K562 (cell line): ENCODE measurements at regions not wholly inside any gene's neighbourhood (a gene's known extent, or its start where the extent isn't known, plus 50 kb on each side); places are given as distances from the start of the nearest gene placed in this dataset.

ENCODE experiments used
- ATAC-seq: fragments of 200-7000 bp; cut with Tn5 transposase; 3 replicates; pipeline ENCODE4 v1.9.1; 2020; ENCODE audit warnings: moderate library complexity
- BruUV-seq: library from RNA; stranded (reverse); fragments of 400-500 nt; replicated peaks from 2 replicates; lab custom pipeline; 2021; lab: Mats Ljungman, UMichigan
- CTCF ChIA-PET: fragments of 300-600 bp; formaldehyde crosslinking; extraction: SDS; loops from one replicate; lab custom pipeline; 2021; ENCODE audit warnings: low intra/inter-chr PET ratio; lab: Yijun Ruan, JAX
- POLR2A ChIA-PET: fragments of 300-600, 350-650 bp; sonication (Branson Sonifier 250); formaldehyde crosslinking; extraction: SDS; loops from one replicate; lab custom pipeline; 2021; ENCODE audit warnings: antibody characterized with exemption, inconsistent platforms; lab: Yijun Ruan, JAX
- DNase-seq, 4 experiments: peaks; one replicate each; pipeline versions ENCODE4 v3.0.0 to v3.0.0-alpha.2; 2011 to 2018; ENCODE audit warnings: low spot score in 3 of 4, mixed read lengths in 3 of 4; ENCODE audit errors: extremely low read depth in 1 of 4
- FAIRE-seq: peaks from 2 replicates; lab custom pipeline; 2011; peaks lifted over from hg19 to GRCh38; lab: Jason Lieb, UNC
- H2AFZ ChIP-seq: 2 replicates; pipeline ENCODE4 v1.6.0; 2011; ENCODE audit warnings: low read depth, low read length, control low read depth, inconsistent platforms
- H3K27ac ChIP-seq: fragments of 200-600 bp; 3 replicates; pipeline ENCODE4 v1.8.0; 2011; ENCODE audit warnings: low read depth, mild to moderate bottlenecking, control low read depth, inconsistent platforms, low read length, moderate library complexity, mixed read lengths; ENCODE audit errors: extremely low read depth
- H3K27me3 ChIP-seq, 2 experiments: fragments of 300-600 bp in 1 of 2; 2 replicates in 1 of 2; 3 replicates in 1 of 2; pipeline versions ENCODE4 v1.6.0 to v1.8.0; 2011; ENCODE audit warnings: inconsistent platforms in 2 of 2, low read length in 2 of 2, mild to moderate bottlenecking in 1 of 2, mixed read lengths in 1 of 2, moderate library complexity in 1 of 2; ENCODE audit not compliant: control insufficient read depth in 2 of 2, insufficient read depth in 2 of 2
- H3K36me3 ChIP-seq: fragments of 300-600 bp; 3 replicates; pipeline ENCODE4 v1.8.0; 2011; ENCODE audit warnings: mild to moderate bottlenecking, low read length, inconsistent platforms; ENCODE audit not compliant: control insufficient read depth, insufficient read depth
- H3K4me1 ChIP-seq, 2 experiments: fragments of 200-600 bp in 1 of 2; replicated peaks in 1 of 2; 2 replicates in 1 of 2; 3 replicates in 1 of 2; pipeline versions ENCODE4 v1.5.1 to v1.8.0; 2011; ENCODE audit warnings: inconsistent platforms in 2 of 2, low read length in 2 of 2, mild to moderate bottlenecking in 1 of 2, mixed read lengths in 1 of 2, moderate library complexity in 1 of 2; ENCODE audit not compliant: control insufficient read depth in 2 of 2, insufficient read depth in 2 of 2
- H3K4me2 ChIP-seq: 2 replicates; pipeline ENCODE4 v1.6.1; 2011; ENCODE audit warnings: low read length, control low read depth, inconsistent platforms, mixed read lengths; ENCODE audit not compliant: insufficient read depth
- H3K4me3 ChIP-seq: fragments of 200-600 bp; sonication (generic), shearing (Covaris generic); 2 replicates; pipeline ENCODE4 v1.5.1; 2016; ENCODE audit warnings: control low read depth, inconsistent platforms
- H3K79me2 ChIP-seq: fragments of 200-600 bp; 3 replicates; pipeline ENCODE4 v1.8.0; 2011; ENCODE audit warnings: low read length, inconsistent platforms; ENCODE audit not compliant: control insufficient read depth, insufficient read depth
- H3K9ac ChIP-seq, 2 experiments: 2 replicates each; pipeline versions ENCODE4 v1.6.0 to v1.6.1; 2011; ENCODE audit warnings: low read depth in 2 of 2, low read length in 2 of 2, control low read depth in 1 of 2, inconsistent platforms in 1 of 2, mild to moderate bottlenecking in 1 of 2, mixed read lengths in 1 of 2; ENCODE audit not compliant: insufficient read depth in 1 of 2
- H3K9me1 ChIP-seq: one replicate; pipeline ENCODE4 v1.6.0; 2011; ENCODE audit warnings: inconsistent platforms, mild to moderate bottlenecking, low read length, moderate library complexity; ENCODE audit not compliant: control insufficient read depth, insufficient read depth
- H3K9me3 ChIP-seq: replicated peaks from 2 replicates; pipeline ENCODE4 v1.5.1; 2011; ENCODE audit warnings: low read depth, low read length, inconsistent platforms; ENCODE audit not compliant: control insufficient read depth, insufficient read depth
- H4K20me1 ChIP-seq: replicated peaks from 2 replicates; pipeline ENCODE4 v1.6.1; 2011; ENCODE audit warnings: low read length, inconsistent platforms, mixed read lengths; ENCODE audit not compliant: control insufficient read depth, insufficient read depth
- ATF6 ChIP-seq: sonication (generic); formaldehyde crosslinking; IDR thresholded peaks from 2 replicates; pipeline ENCODE4 v1.4.0; 2020; ENCODE audit warnings: mild to moderate bottlenecking, missing genetic modification reagents
- GABPA ChIP-seq: fragments of 200-800 bp; sonication (Bioruptor generic); conservative IDR thresholded peaks from 2 replicates; pipeline ENCODE4 v1.6.1; 2016; ENCODE audit warnings: low read depth, missing genetic modification characterization, missing compliant biosample characterization
- KLF16 ChIP-seq: IDR thresholded peaks from 2 replicates; pipeline ENCODE4 v1.6.1; 2016; ENCODE audit warnings: antibody characterized with exemption
- MNT ChIP-seq, 2 experiments: fragments of 450-650 bp; conservative IDR thresholded peaks; 2 replicates each; pipeline ENCODE4 v1.6.1; 2017; ENCODE audit warnings: mild to moderate bottlenecking in 2 of 2, moderate library complexity in 2 of 2
- NFIX ChIP-seq: fragments of 250-450 bp; sonication (Bioruptor Pico); IDR thresholded peaks from 2 replicates; pipeline ENCODE4 v1.4.0; 2020; ENCODE audit warnings: low read depth, mild to moderate bottlenecking, moderate library complexity
- PRPF4 ChIP-seq: fragments of 200-400 bp; formaldehyde crosslinking; IDR thresholded peaks from one replicate; pipeline ENCODE4 v1.6.1; 2017; ENCODE audit warnings: low read length, low read depth, mild to moderate bottlenecking; ENCODE audit not compliant: insufficient read depth, poor library complexity, severe bottlenecking
- SFPQ ChIP-seq: fragments of 200-400 bp; formaldehyde crosslinking; IDR thresholded peaks from 2 replicates; pipeline ENCODE4 v1.6.1; 2017; ENCODE audit warnings: mild to moderate bottlenecking, low read depth, low read length, moderate library complexity
- SIRT6 ChIP-seq: IDR thresholded peaks from one replicate; pipeline ENCODE4 v1.6.1; 2012; ENCODE audit warnings: low read depth, mild to moderate bottlenecking, control low read depth, inconsistent platforms, low read length, moderate library complexity
- STAG1 ChIP-seq: sonication (generic); formaldehyde crosslinking; IDR thresholded peaks from 2 replicates; pipeline ENCODE4 v1.5.0; 2020; ENCODE audit warnings: missing genetic modification reagents, borderline replicate concordance
- ZNF124 ChIP-seq: sonication (generic); formaldehyde crosslinking; IDR thresholded peaks from 2 replicates; pipeline ENCODE4 v1.8.1; 2022; ENCODE audit warnings: missing genetic modification reagents
- ZNF444 ChIP-seq: fragments of 250-450 bp; sonication (Bioruptor Pico); IDR thresholded peaks from 2 replicates; pipeline ENCODE4 v1.4.0; 2020; ENCODE audit warnings: mild to moderate bottlenecking, moderate library complexity
- WGBS: fragments of 100-300 bp; shearing (Covaris generic); methylation state at CpG from one replicate; pipeline ENCODE4 v1.1.6; 2016; ENCODE audit warnings: low coverage, mixed read lengths; ENCODE audit not compliant: insufficient coverage; ENCODE audit errors: missing lambda C conversion rate; 5-methylcytosine and 5-hydroxymethylcytosine counted together
- in situ Hi-C: fragments of 300-500 bp; cut with MboI; formaldehyde crosslinking; loops from 4 replicates; pipeline ENCODE4 v1.15.0; 2018; ENCODE audit warnings: inconsistent platforms, mixed read lengths
- intact Hi-C: fragments of 100-400 bp; cut with micrococcal nuclease; formaldehyde crosslinking; loops from 2 replicates; pipeline ENCODE4 v1.14.2; 2022

- Histone ChIP-seq H3K4me3 (no peak overlapping the region), H3K27me3 (no peaks in the 10 kb centered on the region), H3K36me3 (no peaks in the 10 kb centered on the region), H2AFZ (no peak overlapping the region), H3K4me2 (no peak overlapping the region), H4K20me1 (no peaks in the 10 kb centered on the region; the same call in 1 of the 2 replicates), H3K9me3 (no peaks in the 10 kb centered on the region), H3K9me1 (no peaks in the 10 kb centered on the region), H3K9ac (no peak overlapping the region), H3K4me1 (no peaks in the 10 kb centered on the region), H3K27ac (no peak overlapping the region), H3K79me2 (no peaks in the 10 kb centered on the region)
- FAIRE-seq (no peak), ATAC-seq (no peak), DNase-seq (no peak)
- BruUV-seq, result no TSS peak
- WGBS, result 0% methylated on average over 2 of the region's 2 CpGs
- in situ Hi-C loops, result no loop called here
- intact Hi-C loops, result no loop called here
- ChIA-PET CTCF (no interaction called here), POLR2A (no interaction called here)
- TF ChIP-seq SIRT6, result no peak
- no peak for TF ChIP-seq PRPF4
- no peak for TF ChIP-seq ZNF124
- no peak for TF ChIP-seq ZNF444 (CRISPR knock-in tag)
- TF ChIP-seq STAG1 (CRISPR knock-in tag), result no peak
Observed at GRCh38 chr2:126344493-126344892, 311.5 kb upstream of the GYPC start.

- Histone ChIP-seq H3K79me2 (no peaks in the 10 kb centered on the region), H3K27ac (no peak overlapping the region), H3K27me3 (no peaks in the 10 kb centered on the region), H3K4me3 (no peak overlapping the region), H3K9me3 (no peaks in the 10 kb centered on the region), H3K9me1 (no peaks in the 10 kb centered on the region), H2AFZ (no peak overlapping the region), H4K20me1 (no peaks in the 10 kb centered on the region; the same call in 1 of the 2 replicates), H3K36me3 (no peaks in the 10 kb centered on the region), H3K4me1 (no peaks in the 10 kb centered on the region), H3K4me2 (no peak overlapping the region), H3K9ac (no peak overlapping the region)
- DNase-seq (no peak), ATAC-seq (no peak), FAIRE-seq (no peak)
- BruUV-seq, result no TSS peak
- 0% methylated on average over 1 of the region's 1 CpG for WGBS
- ChIA-PET CTCF (no interaction called here), POLR2A (no interaction called here)
- in situ Hi-C loops (no loop called here), intact Hi-C loops (no loop called here)
- TF ChIP-seq MNT (conservative IDR thresholded peaks at IDR 0.05) (no peak), ATF6 (no peak), SFPQ (no peak), KLF16 (no peak), GABPA (tag) (no peak), STAG1 (CRISPR knock-in tag) (no peak), NFIX (CRISPR knock-in tag) (no peak)
Observed at GRCh38 chr2:126345691-126346090, 310.3 kb upstream of the GYPC start.
